ENCODE measurements at regions not wholly inside any gene's neighbourhood (a gene's known extent, or its start where the extent isn't known, plus 50 kb on each side); places are given as distances from the start of the nearest gene placed in this dataset.

- H3K27ac ChIP-seq: no peak overlapping the region
- WGBS, 2 donors (ENCODE audit: low coverage in 1 of 2): 65% methylated on average over 2 of the region's 5 CpGs; no CpG with 5 or more reads in 1 of the 2 donors
- H3K4me3 ChIP-seq: no peak overlapping the region
- H3K9me3 ChIP-seq: no peaks in the 10 kb centered on the region
- no peaks in the 10 kb centered on the region for H3K4me1 ChIP-seq
- H3K36me3 ChIP-seq: no peaks in the 10 kb centered on the region
- no peak for TF ChIP-seq EP300 (IDR thresholded peaks at IDR 0.05)
- TF ChIP-seq POLR2AphosphoS5 (IDR thresholded peaks at IDR 0.05): no peak
- TF ChIP-seq POLR2A (IDR thresholded peaks at IDR 0.05): no peak
- TF ChIP-seq CTCF (IDR thresholded peaks at IDR 0.05): no peak
- no peaks in the 10 kb centered on the region for H3K27me3 ChIP-seq
- ATAC-seq: no peak
Measured at GRCh38 chr13:30094015-30094414, 213.3 kb downstream of the KATNAL1 start.

GRCh38 chr13:30093236-30093635, 214.1 kb downstream of the KATNAL1 start:
- Histone ChIP-seq H3K4me1 (no peaks in the 10 kb centered on the region), H3K4me3 (no peak overlapping the region), H3K27ac (no peak overlapping the region), H3K36me3 (no peaks in the 10 kb centered on the region), H3K9me3 (no peaks in the 10 kb centered on the region), H3K27me3 (no peaks in the 10 kb centered on the region)
- TF ChIP-seq POLR2AphosphoS5 (IDR thresholded peaks at IDR 0.05) (no peak), POLR2A (IDR thresholded peaks at IDR 0.05) (no peak), CTCF (IDR thresholded peaks at IDR 0.05) (no peak), EP300 (IDR thresholded peaks at IDR 0.05) (no peak)
- 50 to 100% methylated on average over 1 of the region's 2 CpGs for WGBS, 2 donors (ENCODE audit: low coverage in 1 of 2)
- ATAC-seq: no peak

- no peak for ATAC-seq
- Histone ChIP-seq H3K4me3 (no peak overlapping the region), H3K27me3 (no peaks in the 10 kb centered on the region), H3K9me3 (no peaks in the 10 kb centered on the region), H3K27ac (no peak overlapping the region), H3K4me1 (no peaks in the 10 kb centered on the region), H3K36me3 (no peaks in the 10 kb centered on the region)
- 74 to 77% methylated on average over 4 of the region's 4 CpGs for WGBS, 2 donors (ENCODE audit: low coverage in 1 of 2)
- TF ChIP-seq CTCF (IDR thresholded peaks at IDR 0.05) (no peak), POLR2A (IDR thresholded peaks at IDR 0.05) (no peak), POLR2AphosphoS5 (IDR thresholded peaks at IDR 0.05) (no peak), EP300 (IDR thresholded peaks at IDR 0.05) (no peak)
Measured at GRCh38 chr13:30091691-30092090, 215.7 kb downstream of the KATNAL1 start.

GRCh38 chr13:30091035-30091434, 216.3 kb downstream of the KATNAL1 start:
- no peak overlapping the region for H3K27ac ChIP-seq
- H3K36me3 ChIP-seq: no peaks in the 10 kb centered on the region
- no peak for TF ChIP-seq POLR2A (IDR thresholded peaks at IDR 0.05)
- TF ChIP-seq CTCF (IDR thresholded peaks at IDR 0.05): no peak
- TF ChIP-seq EP300 (IDR thresholded peaks at IDR 0.05): no peak
- no peak for TF ChIP-seq POLR2AphosphoS5 (IDR thresholded peaks at IDR 0.05)
- no peak overlapping the region for H3K4me3 ChIP-seq
- H3K4me1 ChIP-seq: no peaks in the 10 kb centered on the region
- no peak for ATAC-seq
- no peaks in the 10 kb centered on the region for H3K9me3 ChIP-seq
- H3K27me3 ChIP-seq: no peaks in the 10 kb centered on the region
- WGBS, 2 donors (ENCODE audit: low coverage in 1 of 2): 81 to 100% methylated on average over 1 to 2 of the region's 2 CpGs

- no peak for ATAC-seq
- Histone ChIP-seq H3K27me3 (no peaks in the 10 kb centered on the region), H3K9me3 (no peaks in the 10 kb centered on the region), H3K36me3 (no peaks in the 10 kb centered on the region), H3K27ac (no peak overlapping the region), H3K4me3 (no peak overlapping the region), H3K4me1 (no peaks in the 10 kb centered on the region)
- TF ChIP-seq CTCF (IDR thresholded peaks at IDR 0.05) (no peak), POLR2AphosphoS5 (IDR thresholded peaks at IDR 0.05) (no peak), POLR2A (IDR thresholded peaks at IDR 0.05) (no peak)
- WGBS, 2 donors (ENCODE audit: low coverage in 1 of 2): 73% methylated on average over 3 of the region's 5 CpGs; no CpG with 5 or more reads in 1 of the 2 donors
Measured at GRCh38 chr13:30088312-30088855, 219.0 kb downstream of the KATNAL1 start.
